Left renal cortex interstitium (tissue), 4 donors: ENCODE measurements at regions not wholly inside any gene's neighbourhood (a gene's known extent, or its start where the extent isn't known, plus 50 kb on each side); places are given as distances from the start of the nearest gene placed in this dataset.
A peak's percentile ranks its signal among the peaks of the same experiment; 100 is the strongest.
"Not testable (repeated sequence)": the region's sequence is repeated elsewhere in the genome, so short reads cannot be mapped to it uniquely, and the experiment has no call there.

ENCODE experiments used
- DNase-seq, 4 donors: peaks; one replicate each; pipeline ENCODE4 v3.0.0-alpha.2; 2013; ENCODE audit warnings: low read depth in 4 of 4, low spot score in 2 of 4, missing footprints in 1 of 4

DNA sequence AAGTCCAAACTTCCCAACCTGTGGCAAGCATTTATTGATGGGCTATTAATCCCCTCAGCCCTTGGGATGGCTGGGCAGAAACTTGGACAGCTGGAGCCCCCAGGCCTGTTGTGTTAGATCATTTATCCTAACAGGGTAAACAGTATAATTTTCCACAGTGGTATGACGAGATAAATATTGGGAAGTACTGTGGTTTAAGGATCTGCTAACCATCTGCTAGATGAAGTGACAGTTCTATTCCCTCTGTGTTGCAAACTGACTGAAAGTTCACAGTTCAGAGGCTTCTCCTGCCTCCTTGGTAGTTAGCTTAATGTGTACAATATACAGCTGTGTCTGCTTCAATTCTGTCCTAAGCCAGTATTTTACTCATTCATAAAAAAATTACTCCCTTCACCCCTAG, 127.5 kb upstream of the CHODL start:
- peak in 1 of 4 donors; percentile 31 for DNase-seq

- DNase-seq, result no peak
Measured at GRCh38 chr21:18114810-18115209, 129.8 kb upstream of the CHODL start.

- DNase-seq, result no peak
Measured at GRCh38 chr21:18104802-18105201, 139.8 kb upstream of the CHODL start.

DNA sequence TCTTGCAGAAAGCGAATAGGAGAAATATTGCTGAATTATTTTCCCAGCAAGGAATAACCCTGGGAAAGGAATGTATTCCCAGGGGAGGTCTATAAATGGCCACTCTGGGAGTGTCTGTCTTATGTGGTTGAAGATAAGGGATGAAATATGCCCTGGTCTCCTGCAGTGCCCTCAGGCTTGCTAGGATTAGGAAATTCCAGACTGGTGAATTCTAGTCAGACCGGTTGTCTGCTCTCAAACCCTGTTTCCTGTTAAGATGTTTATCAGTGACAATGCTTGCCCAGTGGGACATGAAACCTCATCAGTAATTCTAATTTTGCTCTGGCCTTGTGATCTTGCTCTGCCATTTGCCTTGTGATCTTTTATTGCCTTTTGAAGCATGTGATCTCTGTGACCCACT, 148.2 kb upstream of the CHODL start:
- not testable (repeated sequence) for DNase-seq

- DNase-seq, result peak in 1 of 4 donors; percentile 10
Measured at GRCh38 chr21:18089786-18090185, 154.8 kb upstream of the CHODL start.

DNA sequence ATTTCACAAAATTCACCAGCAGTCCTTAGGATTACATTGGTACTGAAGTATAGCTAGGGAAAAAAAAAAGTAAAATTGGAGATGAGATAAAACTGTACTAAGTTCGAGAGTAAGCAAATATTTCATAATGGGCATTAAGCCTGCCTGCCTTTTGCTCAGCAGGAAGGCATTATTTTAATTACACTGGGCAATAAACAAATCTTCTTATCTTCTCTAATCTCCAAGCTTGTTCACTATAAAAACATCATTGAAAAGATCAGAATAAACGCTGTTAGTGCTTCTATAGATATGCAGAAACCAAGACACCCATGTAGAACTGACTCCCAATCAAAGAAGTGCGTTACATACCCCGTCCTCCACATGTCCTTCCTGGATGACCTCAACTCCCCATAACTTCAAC, 174.2 kb upstream of the CHODL start:
- DNase-seq, result no peak

- no peak for DNase-seq
Measured at GRCh38 chr21:18069875-18070274, 174.8 kb upstream of the CHODL start.

DNA sequence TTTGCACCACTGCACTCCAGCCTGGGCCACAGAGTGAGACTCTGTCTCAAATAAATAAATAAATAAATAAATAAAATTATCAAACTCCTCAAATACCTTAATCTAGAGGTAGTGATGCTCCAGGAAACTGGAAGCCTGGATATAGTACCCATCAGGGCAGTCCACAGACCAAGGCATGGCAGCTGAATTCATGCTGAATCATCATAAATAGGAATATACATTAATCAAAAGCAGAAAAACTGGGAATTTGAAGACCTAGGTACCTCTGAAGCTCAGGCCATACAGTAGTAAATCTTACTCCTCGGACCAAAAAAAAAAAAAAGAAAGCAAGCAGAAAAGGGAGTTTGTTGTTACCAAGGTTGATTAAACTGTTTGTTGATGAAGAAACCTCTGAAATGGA, 184.2 kb upstream of the CHODL start:
- no peak for DNase-seq

GRCh38 chr21:18058731-18059398, 185.8 kb upstream of the CHODL start:
- DNase-seq, result no peak

- DNase-seq, result no peak
Measured at GRCh38 chr21:18053151-18053550, 191.5 kb upstream of the CHODL start.

GRCh38 chr21:18049461-18049860, 195.2 kb upstream of the CHODL start:
- no peak for DNase-seq

- no peak for DNase-seq
Measured at GRCh38 chr21:18041012-18041411, 203.6 kb upstream of the CHODL start.

DNA sequence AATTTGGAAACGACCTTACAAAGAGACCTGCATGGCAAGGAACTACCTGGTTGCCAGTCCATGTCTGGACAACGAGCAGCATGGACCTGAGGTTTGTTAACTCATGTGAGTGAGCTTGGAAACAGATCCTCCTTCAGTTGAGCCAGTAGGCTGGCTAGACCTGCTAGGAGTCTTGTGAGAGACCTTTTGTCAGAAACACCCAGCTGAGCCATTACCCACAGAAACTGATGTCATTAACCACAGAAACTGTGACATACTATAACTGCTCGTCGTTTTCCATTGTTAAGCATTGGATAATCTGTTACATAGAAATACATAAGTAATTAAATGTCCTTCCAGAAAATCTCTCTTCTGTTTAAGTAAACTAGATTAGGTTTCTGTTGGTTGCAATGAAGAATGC, 211.1 kb upstream of the C21orf91 start:
- no peak for DNase-seq

DNA sequence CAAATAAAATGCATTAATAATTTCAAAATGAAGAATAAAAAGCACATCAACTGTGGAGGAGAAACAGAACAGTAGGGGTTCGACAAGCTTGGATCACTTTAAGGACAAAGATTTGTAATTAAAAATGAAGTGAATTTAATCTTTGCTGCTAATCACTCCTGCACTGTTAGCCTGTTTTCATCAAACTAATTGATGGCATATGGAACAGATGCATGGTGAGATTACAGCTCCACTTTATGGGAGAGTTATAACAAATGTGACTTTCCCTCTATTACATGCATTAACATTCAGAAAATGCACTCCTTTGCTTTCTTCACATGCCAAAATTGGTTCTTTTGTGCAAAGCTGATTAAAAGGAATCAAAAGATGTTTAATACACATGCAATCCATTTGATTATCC, 207.2 kb upstream of the C21orf91 start:
- no peak for DNase-seq

DNA sequence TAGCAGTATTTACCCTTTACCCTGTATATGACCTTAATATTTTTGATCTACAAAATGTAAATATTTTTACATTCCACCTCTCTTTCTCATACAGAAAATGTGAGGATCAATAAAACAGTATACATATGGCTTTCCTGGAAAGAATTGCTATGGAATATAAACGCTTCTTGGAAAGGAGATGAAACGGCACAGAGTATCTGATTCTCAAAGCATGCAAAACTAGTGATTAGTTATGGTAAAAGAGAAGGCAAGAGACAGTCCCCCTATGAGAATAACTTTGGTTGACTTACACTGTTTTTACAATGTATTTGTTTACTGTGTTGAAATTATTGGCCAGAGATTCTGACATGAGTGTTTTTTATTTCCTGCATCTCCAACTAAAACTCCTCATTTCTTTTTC, 204.6 kb upstream of the C21orf91 start:
- DNase-seq, result no peak

GRCh38 chr21:18023157-18023556, 204.0 kb upstream of the C21orf91 start:
- no peak for DNase-seq

GRCh38 chr21:18007121-18007520, 188.0 kb upstream of the C21orf91 start:
- DNase-seq, result no peak

DNA sequence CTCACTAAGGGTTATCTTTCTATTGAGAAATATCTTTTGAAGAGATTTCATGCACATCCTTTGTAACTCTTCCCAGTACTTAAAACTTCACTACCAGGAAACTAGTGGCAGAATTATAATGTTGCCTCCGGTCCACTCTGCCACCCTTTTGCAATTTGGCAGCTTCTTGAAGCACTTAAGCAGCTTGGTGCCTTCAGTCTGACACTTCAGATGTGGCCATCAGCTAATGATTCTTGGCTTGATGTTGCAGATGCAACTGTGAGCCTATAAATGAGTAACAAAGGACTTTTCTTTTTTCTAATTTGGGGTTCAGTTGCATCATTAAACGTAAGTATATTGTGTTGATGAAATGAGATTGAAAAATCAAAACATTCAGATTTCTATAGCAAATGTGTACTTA, 187.5 kb upstream of the C21orf91 start:
- DNase-seq, result no peak

DNA sequence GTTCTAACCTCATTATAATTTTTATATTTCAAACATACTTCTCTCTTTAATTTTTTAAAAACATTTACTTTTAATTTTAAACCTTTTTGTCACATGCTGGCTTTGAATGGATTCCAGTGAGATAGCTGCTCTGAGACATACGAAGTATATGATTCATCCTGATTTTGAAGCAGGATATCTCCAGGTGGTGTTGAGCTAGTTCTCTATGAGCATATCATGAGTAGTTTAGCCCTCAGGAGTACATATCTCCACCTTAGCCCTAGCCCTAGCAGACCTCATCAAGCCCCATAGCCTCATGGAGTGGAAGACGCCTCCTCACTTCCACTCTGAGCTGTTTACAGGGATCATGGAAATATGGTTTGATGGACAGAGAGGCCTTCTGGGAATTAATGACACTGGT, 183.2 kb upstream of the C21orf91 start:
- no peak for DNase-seq

- DNase-seq, result no peak
Measured at GRCh38 chr21:18000981-18001686, 182.0 kb upstream of the C21orf91 start.

DNA sequence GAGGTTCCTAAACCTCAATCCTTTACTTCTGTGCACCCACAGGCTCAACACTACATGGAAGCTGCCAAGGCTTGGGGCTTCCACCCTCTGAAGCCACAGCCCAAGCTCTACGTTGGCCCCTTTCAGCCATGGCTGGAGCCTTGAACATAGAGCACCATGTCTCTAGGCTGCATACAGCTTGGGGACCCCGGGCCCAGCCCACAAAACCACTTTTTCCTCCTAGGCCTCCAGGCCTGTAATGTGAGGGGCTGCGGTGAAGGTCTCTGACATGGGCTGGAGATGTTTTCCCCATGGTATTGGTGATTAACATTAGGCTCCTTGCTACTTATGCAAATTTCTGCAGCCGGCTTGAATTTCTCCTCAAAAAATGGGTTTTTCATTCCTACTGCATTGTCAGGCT, 179.4 kb upstream of the C21orf91 start:
- not testable (repeated sequence) for DNase-seq

DNA sequence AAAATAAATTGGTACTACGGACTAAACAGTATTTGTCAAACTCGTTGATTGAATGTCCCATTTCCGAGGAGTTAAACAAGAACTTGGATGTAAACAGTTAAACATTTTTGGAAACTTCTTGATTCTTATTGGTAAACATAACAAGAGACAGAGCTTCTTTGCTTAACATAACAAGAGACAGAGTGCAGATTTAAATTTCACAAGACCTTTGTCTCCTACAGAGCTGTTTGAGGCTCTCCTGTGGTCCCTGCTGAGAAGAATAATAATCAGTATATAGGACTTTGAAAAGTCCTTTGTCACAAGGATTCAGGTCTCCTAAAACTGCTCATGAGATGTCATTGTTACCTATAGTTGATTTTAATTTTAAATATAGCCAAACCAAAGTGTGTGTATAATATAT, 170.6 kb upstream of the C21orf91 start:
- no peak for DNase-seq

DNA sequence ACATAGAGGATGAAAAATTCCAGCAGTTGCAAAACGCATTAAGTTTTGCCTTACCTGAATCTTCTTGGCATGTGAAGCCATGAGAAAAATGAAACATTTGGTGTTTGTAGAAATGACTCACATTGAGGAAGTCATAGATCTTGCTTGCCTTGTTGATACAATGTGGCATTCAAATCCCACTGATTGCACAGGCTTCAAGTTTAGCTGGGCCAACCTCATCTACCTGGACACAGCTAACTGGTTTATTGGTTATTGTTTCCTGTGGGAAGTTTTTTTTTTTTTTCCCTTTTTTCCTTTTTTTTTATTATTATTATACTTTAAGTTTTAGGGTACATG, 168.9 kb upstream of the C21orf91 start:
- no peak for DNase-seq
